Neural crest cell (in vitro differentiated cells): ENCODE measurements at regions not wholly inside any gene's neighbourhood (a gene's known extent, or its start where the extent isn't known, plus 50 kb on each side); places are given as distances from the start of the nearest gene placed in this dataset.

ENCODE experiments used
- DNase-seq: peaks from one replicate; pipeline ENCODE4 v3.0.0; 2021; ENCODE audit warnings: low read depth, mixed read lengths, low spot score
- H3K27ac Mint-ChIP-seq: one replicate; pipeline ENCODE4 v1.8.0; 2021; ENCODE audit warnings: mild to moderate bottlenecking, mixed read lengths; ENCODE audit not compliant: unreplicated experiment
- H3K27me3 Mint-ChIP-seq: 2 replicates; pipeline ENCODE4 v1.8.0; 2021; ENCODE audit warnings: low read depth, mild to moderate bottlenecking, mixed read lengths
- H3K36me3 Mint-ChIP-seq: 2 replicates; pipeline ENCODE4 v1.8.0; 2021; ENCODE audit warnings: low read depth, mild to moderate bottlenecking, mixed read lengths
- H3K4me1 Mint-ChIP-seq: 2 replicates; pipeline ENCODE4 v1.8.0; 2021; ENCODE audit warnings: mixed read lengths
- H3K4me3 Mint-ChIP-seq: one replicate; pipeline ENCODE4 v1.8.0; 2021; ENCODE audit warnings: mild to moderate bottlenecking, mixed read lengths
- H3K9me3 Mint-ChIP-seq: 2 replicates; pipeline ENCODE4 v1.8.0; 2021; ENCODE audit warnings: mixed read lengths
- TF ChIP-seq, protein P1 (sequence below): fragments of 200-600 bp; sonication (generic); conservative IDR thresholded peaks from 2 replicates; pipeline ENCODE4 v1.5.0; 2021; ENCODE audit warnings: antibody characterized with exemption, mild to moderate bottlenecking

DNA sequence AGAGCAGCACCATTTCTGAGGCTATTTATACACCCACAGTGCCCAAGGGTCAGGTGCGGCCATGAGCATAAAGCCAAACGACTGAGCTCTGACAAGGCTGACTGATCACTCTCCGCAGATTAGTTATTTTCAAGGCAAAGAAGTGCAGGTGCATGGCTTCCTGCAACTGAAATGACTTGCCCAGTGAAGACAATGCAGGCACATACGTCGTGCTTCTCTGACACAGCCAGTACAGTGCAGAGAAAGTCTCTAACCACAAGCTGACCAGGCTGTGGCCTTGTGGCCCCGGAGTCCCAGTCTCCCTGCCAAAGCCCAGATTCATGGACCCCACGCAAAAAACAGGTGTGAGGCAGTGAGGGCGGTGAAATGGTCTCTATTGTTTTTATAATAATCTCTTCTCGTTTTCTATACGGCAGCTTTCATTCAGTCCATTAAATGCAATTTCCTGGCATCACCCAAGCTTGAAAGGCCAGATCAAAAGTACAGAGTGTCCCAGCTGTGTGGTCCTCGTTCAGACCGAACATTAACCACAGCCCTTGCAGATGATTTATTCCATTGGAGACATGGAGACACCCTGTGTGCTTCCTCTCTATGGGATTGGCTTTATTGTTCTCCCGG is 447.0 kb upstream of the ID2 start:
- H3K27me3 Mint-ChIP-seq: no peaks in the 10 kb centered on the region
- H3K9me3 Mint-ChIP-seq: peaks cover 3% of the 10 kb centered on the region
- H3K27ac Mint-ChIP-seq: peak overlapping the region; percentile 84
- peaks cover 47% of the 10 kb centered on the region for H3K4me1 Mint-ChIP-seq
- DNase-seq: no peak
- TF ChIP-seq, protein P1, sequence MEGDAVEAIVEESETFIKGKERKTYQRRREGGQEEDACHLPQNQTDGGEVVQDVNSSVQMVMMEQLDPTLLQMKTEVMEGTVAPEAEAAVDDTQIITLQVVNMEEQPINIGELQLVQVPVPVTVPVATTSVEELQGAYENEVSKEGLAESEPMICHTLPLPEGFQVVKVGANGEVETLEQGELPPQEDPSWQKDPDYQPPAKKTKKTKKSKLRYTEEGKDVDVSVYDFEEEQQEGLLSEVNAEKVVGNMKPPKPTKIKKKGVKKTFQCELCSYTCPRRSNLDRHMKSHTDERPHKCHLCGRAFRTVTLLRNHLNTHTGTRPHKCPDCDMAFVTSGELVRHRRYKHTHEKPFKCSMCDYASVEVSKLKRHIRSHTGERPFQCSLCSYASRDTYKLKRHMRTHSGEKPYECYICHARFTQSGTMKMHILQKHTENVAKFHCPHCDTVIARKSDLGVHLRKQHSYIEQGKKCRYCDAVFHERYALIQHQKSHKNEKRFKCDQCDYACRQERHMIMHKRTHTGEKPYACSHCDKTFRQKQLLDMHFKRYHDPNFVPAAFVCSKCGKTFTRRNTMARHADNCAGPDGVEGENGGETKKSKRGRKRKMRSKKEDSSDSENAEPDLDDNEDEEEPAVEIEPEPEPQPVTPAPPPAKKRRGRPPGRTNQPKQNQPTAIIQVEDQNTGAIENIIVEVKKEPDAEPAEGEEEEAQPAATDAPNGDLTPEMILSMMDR: no peak
- H3K4me3 Mint-ChIP-seq: no peak overlapping the region
- H3K36me3 Mint-ChIP-seq: no peaks in the 10 kb centered on the region

DNA sequence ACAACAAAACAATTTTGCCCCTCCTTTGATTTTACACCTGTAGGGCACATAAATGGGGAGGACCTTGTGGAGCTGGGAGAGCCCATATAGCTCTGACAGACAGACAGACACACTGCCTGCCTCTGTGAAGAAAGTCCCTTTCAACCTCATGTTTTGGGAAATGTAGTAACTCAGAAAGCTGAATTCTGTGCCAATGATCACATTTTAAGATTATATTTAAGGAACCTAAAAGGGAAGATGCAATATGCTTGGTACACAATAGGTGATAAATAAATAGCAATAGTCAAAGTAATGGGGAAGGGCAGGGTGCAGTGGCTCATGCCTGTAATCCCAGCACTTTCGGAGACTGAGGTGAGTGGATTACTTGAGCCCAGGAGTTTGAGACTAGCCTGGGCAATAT is 446.4 kb upstream of the ID2 start:
- Mint-ChIP-seq H3K27ac (no peak overlapping the region), H3K27me3 (no peaks in the 10 kb centered on the region), H3K4me1 (peaks cover 49% of the 10 kb centered on the region), H3K9me3 (peaks cover 3% of the 10 kb centered on the region), H3K4me3 (no peak overlapping the region), H3K36me3 (no peaks in the 10 kb centered on the region)
- TF ChIP-seq, protein P1: no peak
- no peak for DNase-seq

DNA sequence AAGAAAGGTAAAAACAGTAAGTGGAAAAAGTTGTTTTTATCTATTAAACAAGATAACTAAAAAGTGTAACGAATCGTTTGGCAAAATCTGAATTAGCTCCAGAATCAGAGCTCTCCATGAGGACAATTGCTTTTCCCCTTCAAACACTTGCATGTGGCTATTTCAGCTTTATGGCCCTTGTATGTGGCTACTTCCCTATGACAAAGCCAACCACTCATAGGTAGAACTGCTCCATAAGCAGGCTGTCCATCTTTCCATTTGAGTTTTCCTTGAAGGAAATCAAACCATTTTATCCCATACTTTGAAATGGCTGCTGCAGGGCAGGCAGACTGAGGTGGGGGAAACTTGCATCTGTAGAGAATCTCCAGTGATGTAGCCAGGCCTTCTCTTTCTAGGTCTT is 445.5 kb upstream of the ID2 start:
- TF ChIP-seq, protein P1: no peak

DNA sequence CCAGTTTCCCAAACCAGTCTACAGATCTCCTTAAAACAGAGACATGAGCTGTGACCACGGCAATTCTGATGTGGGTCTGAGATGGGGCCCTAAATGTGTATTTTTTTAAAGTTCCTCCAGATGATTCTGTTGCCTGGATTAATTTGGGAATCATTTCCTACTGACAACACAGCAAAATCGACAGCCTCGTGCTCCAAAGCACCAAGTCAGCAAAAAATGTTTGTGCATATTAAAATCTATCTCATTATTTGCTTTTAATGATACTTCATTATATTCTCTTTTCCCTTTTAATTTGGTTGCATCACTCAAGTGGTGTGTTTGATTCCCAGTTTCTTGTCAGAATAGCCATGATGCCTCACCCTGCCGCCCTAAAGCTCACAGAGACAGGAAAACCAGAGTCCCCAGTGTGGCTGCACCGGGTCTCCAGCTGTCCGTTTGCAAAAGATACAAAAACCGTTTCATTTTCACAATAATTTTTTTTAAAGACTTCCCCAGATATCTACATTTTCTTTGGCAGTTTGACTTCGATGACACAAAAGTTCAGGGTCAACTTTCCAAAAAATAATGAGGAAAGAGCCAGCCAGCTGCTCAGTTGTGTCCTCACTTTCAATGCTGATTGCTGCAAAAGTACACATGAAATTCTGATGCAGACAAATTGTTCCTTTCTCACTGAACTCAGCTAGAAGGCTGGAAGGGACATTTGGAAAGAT is 443.2 kb upstream of the ID2 start:
- Mint-ChIP-seq H3K36me3 (no peaks in the 10 kb centered on the region), H3K27ac (no peak overlapping the region)

More for the DNA sequence above, 445.5 kb upstream of the ID2 start:
- no peak for DNase-seq
- peaks cover 55% of the 10 kb centered on the region for H3K4me1 Mint-ChIP-seq
- no peak overlapping the region for H3K27ac Mint-ChIP-seq
- H3K36me3 Mint-ChIP-seq: no peaks in the 10 kb centered on the region
- H3K9me3 Mint-ChIP-seq: no peaks in the 10 kb centered on the region
- no peaks in the 10 kb centered on the region for H3K27me3 Mint-ChIP-seq
- H3K4me3 Mint-ChIP-seq: no peak overlapping the region

DNA sequence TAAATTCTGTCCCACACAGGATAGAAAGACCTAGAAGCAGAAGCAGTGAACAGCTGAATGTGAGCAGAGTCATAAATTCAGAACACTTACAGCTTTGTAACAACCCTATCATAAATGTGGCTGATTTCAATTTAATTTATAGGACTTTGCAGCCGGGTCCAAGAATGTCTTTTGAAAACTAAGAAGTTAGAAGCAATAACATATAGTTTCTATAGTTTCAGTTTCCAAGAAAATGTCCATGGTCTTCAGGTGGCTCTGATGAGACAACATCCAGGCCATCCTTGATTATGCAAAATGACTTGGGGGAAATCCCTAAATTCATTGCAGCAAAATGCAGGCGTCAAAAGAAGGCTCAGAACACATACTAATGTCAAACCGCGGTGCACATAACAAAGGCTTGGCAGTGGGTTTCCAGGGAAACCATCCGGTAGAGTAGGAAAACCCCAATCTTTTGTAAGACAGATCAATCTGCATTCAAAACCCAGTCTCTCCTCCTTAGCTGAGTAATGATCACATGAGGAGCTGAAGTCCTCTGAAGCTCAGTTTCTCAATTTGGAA is 442.2 kb upstream of the ID2 start:
- Mint-ChIP-seq H3K27me3 (no peaks in the 10 kb centered on the region), H3K9me3 (peaks cover 4% of the 10 kb centered on the region), H3K36me3 (no peaks in the 10 kb centered on the region), H3K4me1 (peaks cover 58% of the 10 kb centered on the region), H3K27ac (no peak overlapping the region), H3K4me3 (no peak overlapping the region)
- no peak for DNase-seq
- TF ChIP-seq, protein P1: no peak

More for the DNA sequence above, 443.2 kb upstream of the ID2 start:
- no peak for DNase-seq
- H3K4me3 Mint-ChIP-seq: no peak overlapping the region
- TF ChIP-seq, protein P1: no peak
- H3K9me3 Mint-ChIP-seq: peaks cover 3% of the 10 kb centered on the region
- no peaks in the 10 kb centered on the region for H3K27me3 Mint-ChIP-seq
- peaks cover 65% of the 10 kb centered on the region for H3K4me1 Mint-ChIP-seq
